HepG2 (cell line): ENCODE measurements at regions not wholly inside any gene's neighbourhood (a gene's known extent, or its start where the extent isn't known, plus 50 kb on each side); places are given as distances from the start of the nearest gene placed in this dataset.

ENCODE experiments used
- ATAC-seq: fragments of 200-7000 bp; cut with Tn5 transposase; 3 replicates; pipeline ENCODE4 v1.9.1; 2020; ENCODE audit warnings: mild to moderate bottlenecking, moderate library complexity
- BruUV-seq: library from RNA; stranded (reverse); fragments of 400-500 nt; replicated peaks from 2 replicates; lab custom pipeline; 2021; lab: Mats Ljungman, UMichigan
- CTCF ChIA-PET: fragments of 300-600 bp; formaldehyde crosslinking; extraction: SDS; loops from one replicate; lab custom pipeline; 2021; ENCODE audit warnings: low total read pairs, inconsistent platforms, low intra/inter-chr PET ratio; lab: Yijun Ruan, JAX
- POLR2A ChIA-PET: fragments of 350-600 bp; sonication (Branson Sonifier 250); formaldehyde crosslinking; loops from one replicate; lab custom pipeline; 2020; ENCODE audit warnings: antibody characterized with exemption, inconsistent platforms; lab: Yijun Ruan, JAX
- DNase-seq: peaks from one replicate; pipeline ENCODE4 v3.0.0-alpha.2; 2015; ENCODE audit warnings: low spot score
- FAIRE-seq: peaks from 3 replicates; lab custom pipeline; 2011; peaks lifted over from hg19 to GRCh38; lab: Jason Lieb, UNC
- H2AFZ ChIP-seq: one replicate; pipeline ENCODE4 v1.6.1; 2011; ENCODE audit warnings: low read length, inconsistent platforms
- H3K27ac ChIP-seq: fragments of 300-600 bp; 3 replicates; pipeline ENCODE4 v1.8.0; 2011; ENCODE audit warnings: mixed run types, mild to moderate bottlenecking, mixed read lengths, low read length, inconsistent platforms; ENCODE audit not compliant: insufficient read depth; ENCODE audit errors: extremely low read length
- H3K27me3 ChIP-seq, 2 experiments: fragments of 200-600 bp in 1 of 2; 2 replicates in 1 of 2; 3 replicates in 1 of 2; pipeline versions ENCODE4 v1.6.0 to v1.8.0; 2011; ENCODE audit warnings: low read length in 2 of 2, mild to moderate bottlenecking in 2 of 2, moderate library complexity in 2 of 2, inconsistent platforms in 1 of 2; ENCODE audit not compliant: insufficient read depth in 2 of 2, control insufficient read depth in 1 of 2
- H3K36me3 ChIP-seq, 2 experiments: fragments of 200-600 bp in 1 of 2; replicated peaks in 1 of 2; 2 replicates in 1 of 2; 3 replicates in 1 of 2; pipeline versions ENCODE4 v1.5.1 to v1.8.0; 2011; ENCODE audit warnings: low read length in 2 of 2, inconsistent platforms in 1 of 2; ENCODE audit not compliant: insufficient read depth in 2 of 2, control insufficient read depth in 1 of 2
- H3K4me1 ChIP-seq: 2 replicates; pipeline ENCODE4 v1.5.1; 2012; ENCODE audit warnings: low read length, inconsistent platforms; ENCODE audit not compliant: insufficient read depth
- H3K4me2 ChIP-seq: 2 replicates; pipeline ENCODE4 v1.6.0; 2011; ENCODE audit warnings: low read depth, low read length, inconsistent platforms
- H3K4me3 ChIP-seq, 3 experiments: fragments of 200-600 bp in 1 of 3; sonication (generic), shearing (Covaris generic) in 1 of 3; replicated peaks in 1 of 3; 2 replicates each; pipeline ENCODE4 v1.5.1; 2011 to 2016; ENCODE audit warnings: low read length in 3 of 3, inconsistent platforms in 2 of 3, low read depth in 2 of 3, mild to moderate bottlenecking in 2 of 3, control low read depth in 1 of 3, mixed read lengths in 1 of 3; ENCODE audit not compliant: insufficient read depth in 1 of 3
- H3K79me2 ChIP-seq: one replicate; pipeline ENCODE4 v1.6.1; 2011; ENCODE audit warnings: low read length, inconsistent platforms; ENCODE audit not compliant: insufficient read depth
- H3K9ac ChIP-seq: 2 replicates; pipeline ENCODE4 v1.6.0; 2011; ENCODE audit warnings: mild to moderate bottlenecking, low read depth, low read length, inconsistent platforms; ENCODE audit not compliant: insufficient read depth
- H3K9me3 ChIP-seq: 2 replicates; pipeline ENCODE4 v1.5.1; 2012; ENCODE audit warnings: mild to moderate bottlenecking, low read length
- H4K20me1 ChIP-seq: 2 replicates; pipeline ENCODE4 v1.6.0; 2011; ENCODE audit warnings: inconsistent platforms, mild to moderate bottlenecking, low read length, moderate library complexity; ENCODE audit not compliant: insufficient read depth
- AHDC1 ChIP-seq: sonication (generic); formaldehyde crosslinking; IDR thresholded peaks from 2 replicates; pipeline ENCODE4 v1.5.1; 2020; ENCODE audit warnings: mild to moderate bottlenecking, missing genetic modification reagents, borderline replicate concordance
- KMT2B ChIP-seq: IDR thresholded peaks from 2 replicates; pipeline ENCODE4 v1.6.1; 2016; ENCODE audit warnings: missing genetic modification reagents, missing compliant biosample characterization
- MAFF ChIP-seq: IDR thresholded peaks from 2 replicates; pipeline ENCODE4 v1.6.1; 2011; ENCODE audit warnings: low read depth, low read length, improper control_type of control experiment
- MAFK ChIP-seq, 2 experiments: IDR thresholded peaks in 1 of 2; conservative IDR thresholded peaks in 1 of 2; 2 replicates each; pipeline ENCODE4 v1.6.1; 2011; ENCODE audit warnings: improper control_type of control experiment in 2 of 2, low read length in 2 of 2
- PCBP1 ChIP-seq: fragments of 200-400 bp; formaldehyde crosslinking; IDR thresholded peaks from 2 replicates; pipeline ENCODE4 v1.6.1; 2017; ENCODE audit warnings: mild to moderate bottlenecking, low read depth, low read length, borderline replicate concordance
- POGZ ChIP-seq: sonication (generic); formaldehyde crosslinking; IDR thresholded peaks from 2 replicates; pipeline ENCODE4 v1.4.0; 2020; ENCODE audit warnings: mild to moderate bottlenecking, missing genetic modification reagents
- SMARCC2 ChIP-seq: fragments of 450-650 bp; IDR thresholded peaks from 2 replicates; pipeline ENCODE4 v1.6.1; 2017; ENCODE audit warnings: antibody characterized with exemption, mild to moderate bottlenecking
- WGBS: methylation state at CpG from one replicate; pipeline ENCODE4 v1.1.6; 2017; ENCODE audit warnings: low lambda C conversion rate; 5-methylcytosine and 5-hydroxymethylcytosine counted together
- in situ Hi-C: cut with HindIII; loops from 2 replicates; pipeline ENCODE4 v1.10.0; 2017; ENCODE audit warnings: low pct_unique_long_range_greater_than_20kb; ENCODE audit not compliant: extremely low pct_ligation_motif_present
- intact Hi-C: fragments of 100-400 bp; cut with micrococcal nuclease; formaldehyde crosslinking; loops from one replicate; pipeline ENCODE4 v1.10.0; 2022; ENCODE audit not compliant: unreplicated experiment

- H3K36me3 ChIP-seq, result no peaks in the 10 kb centered on the region
- no peak overlapping the region for H2AFZ ChIP-seq
- H3K79me2 ChIP-seq, result no peaks in the 10 kb centered on the region
- no peak overlapping the region for H3K27ac ChIP-seq
- no peak overlapping the region for H3K4me2 ChIP-seq
- FAIRE-seq (no peak), DNase-seq (no peak), ATAC-seq (no peak)
- no peak overlapping the region for H3K9ac ChIP-seq
- WGBS, result 1% methylated on average over 4 of the region's 4 CpGs
- in situ Hi-C loops, result loop anchor here (10.0 to 25.0 kb wide), 4 partner anchors 205 to 1365 kb away; no protein-coding TSS in a partner anchor
- ChIA-PET POLR2A (no interaction called here), CTCF (no interaction called here)
- H3K9me3 ChIP-seq, result no peaks in the 10 kb centered on the region
- no TSS peak for BruUV-seq
- no peaks in the 10 kb centered on the region for H3K4me1 ChIP-seq
- intact Hi-C loops, result loop anchor here (5.0 to 10.0 kb wide), 4 partner anchors 375 to 1865 kb away; partner anchors contain the start of gene MAGEL2
- TF ChIP-seq MAFK (conservative IDR thresholded peaks at IDR 0.05 in 1 of 2, IDR thresholded peaks at IDR 0.05 in 1 of 2; ENCODE audit: low read length in 2 of 2), result peak; percentile 63 to 77
- TF ChIP-seq PCBP1, result no peak
- TF ChIP-seq KMT2B (CRISPR knock-in tag), result no peak
- TF ChIP-seq SMARCC2, result no peak
- TF ChIP-seq AHDC1 (CRISPR knock-in tag), result no peak
- no peak for TF ChIP-seq POGZ
- TF ChIP-seq MAFF, result peak; percentile 73
- no peaks in the 10 kb centered on the region for H4K20me1 ChIP-seq
- no peak overlapping the region for H3K4me3 ChIP-seq
- H3K27me3 ChIP-seq, result no peaks in the 10 kb centered on the region
Observed at GRCh38 chr15:25509703-25510102, 70.9 kb upstream of the UBE3A start.
